Heart left ventricle (tissue), 16 donors: ENCODE measurements at regions not wholly inside any gene's neighbourhood (a gene's known extent, or its start where the extent isn't known, plus 50 kb on each side); places are given as distances from the start of the nearest gene placed in this dataset.

Experiments used
- ATAC-seq, 4 donors: fragments of 200-7000 bp; cut with Tn5 transposase; one replicate each; pipeline ENCODE4 v1.9.1; 2020 to 2022; ENCODE audit warnings: moderate library complexity in 4 of 4, mild to moderate bottlenecking in 3 of 4, moderate number of reproducible peaks in 1 of 4
- DNase-seq, 5 donors: peaks; one replicate each; pipeline ENCODE4 v3.0.0-alpha.2; 2020
- H3K27ac ChIP-seq, 12 donors: fragments of 200-600 bp; sonication (generic) in 4 of 12; one replicate each; pipeline versions ENCODE4 v1.5.0 to v1.8.0; 2016 to 2022; ENCODE audit warnings: mild to moderate bottlenecking in 2 of 12
- H3K27me3 ChIP-seq, 9 donors: fragments of 200-600 bp; sonication (generic) in 2 of 9; one replicate each; pipeline versions ENCODE4 v1.5.1 to v1.8.0; 2016 to 2022; ENCODE audit warnings: mild to moderate bottlenecking in 3 of 9
- H3K36me3 ChIP-seq, 9 donors: fragments of 200-600 bp; sonication (generic) in 2 of 9; one replicate each; pipeline versions ENCODE4 v1.5.0 to v1.8.0; 2018 to 2022; ENCODE audit warnings: mild to moderate bottlenecking in 2 of 9
- H3K4me1 ChIP-seq, 12 donors: fragments of 200-600 bp; sonication (generic) in 4 of 12; one replicate each; pipeline versions ENCODE4 v1.5.0 to v1.8.0; 2016 to 2022; ENCODE audit warnings: mild to moderate bottlenecking in 3 of 12
- H3K4me3 ChIP-seq, 12 donors: fragments of 200-600 bp; sonication (generic) in 4 of 12; one replicate each; pipeline versions ENCODE4 v1.5.0 to v1.8.0; 2017 to 2022; ENCODE audit warnings: mild to moderate bottlenecking in 9 of 12, moderate library complexity in 4 of 12
- H3K9me3 ChIP-seq, 12 donors: fragments of 200-600 bp; sonication (generic) in 4 of 12; one replicate each; pipeline versions ENCODE4 v1.5.0 to v1.8.0; 2016 to 2022; ENCODE audit warnings: mild to moderate bottlenecking in 1 of 12
- CTCF ChIP-seq, 12 donors: fragments of 200-600 bp; sonication (generic) in 4 of 12; IDR thresholded peaks; one replicate each; pipeline versions ENCODE4 v1.5.0 to v1.8.0; 2018 to 2022; ENCODE audit warnings: antibody characterized with exemption in 12 of 12, mild to moderate bottlenecking in 5 of 12
- POLR2A ChIP-seq, 2 donors: fragments of 450-650 bp; IDR thresholded peaks; one replicate each; pipeline ENCODE4 v1.6.1; 2017; ENCODE audit warnings: antibody characterized with exemption in 2 of 2, mild to moderate bottlenecking in 2 of 2, moderate library complexity in 2 of 2
- WGBS, 4 donors: extraction: QIAGEN DNeasy Blood & Tissue Kit in 2 of 4; methylation state at CpG; one replicate each; pipeline versions ENCODE4 v1.1.5 to v1.1.7; 2013 to 2018; 5-methylcytosine and 5-hydroxymethylcytosine counted together
- intact Hi-C, 10 donors: fragments of 100-400 bp; cut with DNase I; formaldehyde crosslinking; loops; one replicate each; pipeline versions ENCODE4 v1.11.1 to v1.14.2; 2022
- donor health status: ischemic (EF 13 %, LVEDD 7.1; RV severe dilation, severe dysfunction).
- donor health status: healthy with polysubstance abuse.
- donor health status: DM: no; HTN: yes; CAD: no.
- donor health status: DM: no; HTN: no; CAD: no.
- donor health status: ischemic (EF 25% LVEDD 6.9; RV normal size, moderate dysfunction).
- donor health status: ischemic (EF 25% LVEDD 5.7; RV mildly dilated, moderate dysfunction).
- donor health status: healthy.
- donor health status: DM: yes; HTN: yes; CAD: no.
- donor health status: ischemic (EF 35%, LVEDD 5.7; RV mildly dilated, moderate dysfunction).
- donor health status: nonischemic (EF 11% LVEDD 7.7; RV severe dilation, severe dysfunction).
- donor health status: DM: yes; HTN: yes; CAD: no.
- donor health status: PGD.
- donor health status: ischemic (EF 29% LVEDD 5.4; RV normal size, mild dysfunction).
- donor health status: nonischemic (EF 23%, LVEDD 6.1; RV moderate dilation, normal function).

GRCh38 chr1:79264975-79265818 lies 258.7 kb upstream of the ADGRL4 start:
- no peaks in the 10 kb centered on the region for H3K4me1 ChIP-seq
- H3K36me3 ChIP-seq, result no peaks in the 10 kb centered on the region
- DNase-seq, result no peak
- H3K27me3 ChIP-seq, result no peaks in the 10 kb centered on the region
- H3K4me3 ChIP-seq, result no peak overlapping the region
- no peak for TF ChIP-seq POLR2A (IDR thresholded peaks at IDR 0.05)
- no peak for TF ChIP-seq CTCF (IDR thresholded peaks at IDR 0.05)
- no peak for ATAC-seq
- H3K27ac ChIP-seq, result no peak overlapping the region
- intact Hi-C loops, result loop anchor here in 6 of 10 donors (5.0 to 10.0 kb wide), 2 partner anchors 87 to 90 kb away; no protein-coding TSS in a partner anchor
- H3K9me3 ChIP-seq, result no peaks in the 10 kb centered on the region
- WGBS, 4 donors, result 86 to 94% (median 94%) methylated on average over 4 of the region's 4 CpGs

GRCh38 chr1:79264285-79264684 lies 257.8 kb upstream of the ADGRL4 start:
- Histone ChIP-seq H3K9me3 (no peaks in the 10 kb centered on the region), H3K36me3 (no peaks in the 10 kb centered on the region), H3K4me1 (no peaks in the 10 kb centered on the region), H3K27ac (no peak overlapping the region), H3K27me3 (no peaks in the 10 kb centered on the region), H3K4me3 (no peak overlapping the region)
- 82 to 88% (median 86%) methylated on average over 1 of the region's 1 CpG for WGBS, 4 donors
- intact Hi-C loops, result loop anchor here in 6 of 10 donors (5.0 to 10.0 kb wide), 2 partner anchors 88 to 91 kb away; no protein-coding TSS in a partner anchor
- no peak for DNase-seq
- TF ChIP-seq CTCF (IDR thresholded peaks at IDR 0.05) (no peak), POLR2A (IDR thresholded peaks at IDR 0.05) (no peak)
- ATAC-seq, result no peak

- intact Hi-C loops, result loop anchor here in 6 of 10 donors (5.0 to 10.0 kb wide), 2 partner anchors 89 to 92 kb away; no protein-coding TSS in a partner anchor
- DNase-seq (no peak), ATAC-seq (no peak)
- no peak overlapping the region for H3K4me3 ChIP-seq
- H3K36me3 ChIP-seq, result no peaks in the 10 kb centered on the region
- TF ChIP-seq CTCF (IDR thresholded peaks at IDR 0.05) (no peak), POLR2A (IDR thresholded peaks at IDR 0.05) (no peak)
- no peaks in the 10 kb centered on the region for H3K4me1 ChIP-seq
- no peaks in the 10 kb centered on the region for H3K27me3 ChIP-seq
- H3K27ac ChIP-seq, result no peak overlapping the region
- WGBS, 4 donors, result 55 to 67% (median 61%) methylated on average over 3 of the region's 3 CpGs
- H3K9me3 ChIP-seq, result no peaks in the 10 kb centered on the region
Measured at GRCh38 chr1:79262745-79263258, 256.3 kb upstream of the ADGRL4 start.
